Effector CD8-positive, alpha-beta T cell (primary cell): ENCODE measurements at regions not wholly inside any gene's neighbourhood (a gene's known extent, or its start where the extent isn't known, plus 50 kb on each side); places are given as distances from the start of the nearest gene placed in this dataset.
"Not testable (repeated sequence)": the region's sequence is repeated elsewhere in the genome, so short reads cannot be mapped to it uniquely, and the experiment has no call there.

Experiments used
- DNase-seq: peaks from one replicate; lab custom pipeline; 2025; lab: John Stamatoyannopoulos, UW

DNA sequence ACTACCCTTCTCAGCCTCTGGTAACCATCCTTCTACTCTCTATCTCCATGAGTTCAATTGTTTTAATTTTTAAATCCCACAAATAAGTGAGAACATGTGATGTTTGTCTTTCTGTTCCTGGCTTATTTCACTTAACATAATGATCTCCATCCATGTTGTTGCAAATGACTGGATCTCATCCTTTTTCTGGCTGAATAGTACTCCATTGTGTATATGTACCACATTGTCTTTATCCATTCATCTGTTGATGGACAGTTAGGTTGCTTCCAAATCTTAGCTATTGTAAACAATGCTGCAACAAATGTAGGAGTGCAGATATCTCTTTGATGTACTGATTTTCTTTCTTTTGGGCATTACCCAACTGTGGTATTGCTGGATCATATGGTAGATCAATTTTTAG is 103.0 kb downstream of the CARTPT start:
- not testable (repeated sequence) for DNase-seq

DNA sequence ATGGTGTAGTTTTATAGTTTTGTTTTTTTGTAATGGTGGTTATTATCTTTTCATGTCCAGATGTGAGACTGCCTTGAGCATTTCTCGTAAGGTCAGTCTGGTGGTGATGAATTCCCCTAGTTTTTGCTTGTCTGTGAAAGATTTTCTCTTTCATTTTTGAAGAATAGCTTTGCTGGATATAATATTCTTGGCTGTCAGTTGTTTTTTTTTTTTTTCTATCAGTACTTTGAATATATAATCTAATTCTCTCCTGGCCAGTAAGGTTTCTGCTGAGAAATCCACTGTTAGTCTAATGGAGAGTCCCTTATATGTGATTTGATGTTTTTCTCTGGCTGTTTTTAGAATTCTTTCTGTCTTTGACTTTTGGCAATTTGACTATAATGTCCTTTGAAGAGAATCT is 106.9 kb downstream of the CARTPT start:
- DNase-seq: no peak

DNA sequence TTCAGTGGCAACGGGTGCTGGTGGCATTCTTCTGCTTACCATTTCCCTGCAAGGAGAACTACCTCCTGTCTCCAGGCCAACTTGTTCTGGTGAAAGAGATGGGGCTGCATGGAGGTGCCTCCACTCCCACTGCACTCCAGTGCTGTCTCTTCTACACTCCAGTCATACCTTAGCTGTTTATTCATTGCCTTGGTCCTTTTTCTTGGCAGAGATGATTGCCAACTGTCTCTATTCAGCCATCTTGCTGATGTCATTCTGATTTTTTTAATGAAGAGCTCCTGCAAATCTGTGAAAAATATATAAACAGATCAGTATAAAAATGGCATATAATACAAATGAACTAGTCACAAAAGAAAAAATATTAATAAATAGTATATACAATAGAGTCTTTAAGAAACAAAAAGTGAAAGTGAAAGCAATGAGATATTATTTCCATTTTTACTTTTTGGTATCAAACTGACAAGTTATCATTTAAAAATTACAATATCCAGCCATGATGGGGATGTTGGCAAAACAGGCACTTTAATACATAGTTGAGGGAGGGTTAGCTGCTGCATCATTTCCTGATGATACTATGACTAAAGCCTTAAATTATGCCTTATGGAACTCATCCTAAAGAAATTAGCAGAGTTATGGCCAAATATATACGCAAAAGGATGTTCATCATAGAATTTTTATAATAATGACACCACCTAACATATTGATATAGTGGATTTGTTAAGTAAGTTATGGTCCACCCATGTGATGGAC is 109.4 kb downstream of the CARTPT start:
- no peak for DNase-seq

DNA sequence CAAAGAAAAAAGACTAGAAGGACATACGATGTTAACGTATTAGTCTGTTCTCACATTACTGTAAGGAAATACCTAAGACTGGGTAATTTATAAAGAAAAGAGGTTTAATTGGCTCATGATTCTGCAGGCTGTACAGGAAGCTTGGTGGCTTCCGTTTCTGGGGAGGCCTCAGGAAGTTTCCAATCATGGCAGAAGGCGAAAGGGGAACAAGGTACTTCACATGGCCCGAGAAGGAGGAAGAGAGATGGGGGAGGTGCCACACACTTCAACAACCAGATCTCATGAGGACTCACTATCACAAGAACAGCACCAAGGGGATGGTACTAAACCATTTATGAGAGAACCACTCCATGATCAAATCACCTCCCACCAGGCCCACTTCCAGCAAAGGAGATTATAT is 110.1 kb downstream of the CARTPT start:
- DNase-seq: no peak

DNA sequence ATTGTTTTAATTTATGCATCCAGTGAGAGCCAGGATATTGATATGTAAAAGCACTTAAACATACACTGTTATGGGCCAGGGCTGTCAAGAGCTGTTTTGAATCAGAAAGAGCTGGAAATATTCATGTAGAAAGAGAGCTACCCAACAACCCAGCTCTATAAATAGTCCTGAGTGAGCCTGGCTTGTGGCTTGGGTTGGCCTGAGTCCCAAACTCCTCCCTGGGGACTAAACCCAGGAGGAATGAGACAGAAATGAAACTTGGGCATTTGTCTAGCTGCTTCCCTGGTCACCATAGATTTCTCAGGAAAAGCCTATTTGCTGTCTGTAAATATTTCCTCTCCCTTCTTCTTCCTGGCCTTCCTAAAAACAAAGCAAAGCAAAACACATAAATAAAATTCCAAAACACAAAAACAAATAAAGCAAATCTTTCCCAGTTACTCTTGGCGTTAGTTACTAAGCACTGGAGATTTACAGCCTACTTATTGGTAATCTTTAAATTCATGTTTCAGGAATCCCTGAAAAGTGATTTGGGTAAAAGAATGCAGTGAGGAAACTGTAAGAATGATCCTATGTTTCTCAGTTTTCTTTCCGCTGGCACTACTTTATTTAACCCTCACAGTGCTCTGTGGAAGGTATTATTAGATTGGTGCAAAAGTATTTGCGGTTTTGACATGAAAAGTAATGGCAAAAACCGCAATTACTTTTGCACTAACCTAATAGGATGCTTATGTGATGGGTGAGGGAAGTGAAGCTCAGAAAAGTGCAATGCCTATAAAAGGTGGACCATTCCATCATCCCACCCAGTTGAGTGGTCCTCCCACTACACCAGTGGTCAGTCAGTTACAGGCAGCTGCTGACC is 111.8 kb downstream of the CARTPT start:
- no peak for DNase-seq

DNA sequence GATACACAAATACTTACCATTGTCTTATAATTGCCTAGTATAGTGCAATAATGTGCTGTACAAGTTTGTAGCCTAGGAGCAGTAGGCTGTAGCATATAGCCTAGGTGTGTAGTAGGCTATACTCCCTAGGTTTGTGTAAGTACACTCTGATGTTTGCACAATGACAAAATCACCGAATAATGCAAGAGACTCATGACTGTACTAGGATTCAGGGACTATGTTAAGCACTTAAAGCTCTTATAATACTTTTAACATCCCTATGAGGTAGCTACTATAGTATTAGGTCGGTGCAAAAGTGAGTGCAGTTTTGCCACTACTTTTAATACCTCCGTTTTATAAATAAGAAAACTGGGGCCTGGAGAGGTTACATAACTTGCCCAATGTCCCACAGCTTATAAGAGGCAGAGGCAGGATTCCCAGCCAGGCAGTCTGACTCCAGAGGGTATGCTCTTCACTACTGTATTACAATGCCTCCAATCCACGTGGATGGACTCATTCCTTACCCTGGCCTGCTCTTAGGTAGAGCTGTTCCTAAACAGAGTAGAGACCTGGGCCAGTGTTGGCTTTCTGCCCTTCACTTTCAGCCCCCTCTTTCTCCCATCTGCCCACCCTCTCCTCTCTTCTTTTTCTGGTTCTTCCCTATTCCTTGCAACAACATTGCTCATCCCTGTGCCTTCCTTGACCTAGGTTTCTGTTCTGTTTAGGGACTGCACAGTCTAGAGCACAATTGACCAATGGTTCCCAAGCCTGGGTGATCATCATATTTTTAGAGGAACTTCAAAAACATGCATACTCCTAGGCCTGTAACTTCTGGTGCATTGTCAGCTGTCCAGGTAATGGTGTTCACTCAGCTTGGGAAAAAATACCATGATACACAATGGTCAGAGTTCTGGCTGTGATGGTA is 114.0 kb downstream of the CARTPT start:
- DNase-seq: no peak

DNA sequence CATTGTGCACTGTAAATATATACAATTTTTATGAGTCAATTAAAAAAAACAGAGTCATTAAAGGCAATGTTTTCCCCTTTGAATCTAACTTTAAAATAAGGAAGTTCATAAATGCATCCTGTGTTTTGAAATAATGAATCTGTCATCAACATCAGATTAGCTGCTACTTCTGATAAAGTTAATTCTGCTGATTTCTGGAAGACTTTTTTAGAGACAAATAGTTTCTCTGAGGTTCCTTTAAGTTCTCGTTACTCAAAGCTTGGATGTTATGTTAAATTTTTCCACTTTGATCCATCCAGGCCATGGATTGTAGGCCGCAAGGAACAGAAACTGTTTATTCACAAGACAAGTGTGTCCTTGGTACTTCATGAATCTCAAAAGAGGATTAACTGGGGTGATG is 115.5 kb downstream of the CARTPT start:
- DNase-seq: no peak

DNA sequence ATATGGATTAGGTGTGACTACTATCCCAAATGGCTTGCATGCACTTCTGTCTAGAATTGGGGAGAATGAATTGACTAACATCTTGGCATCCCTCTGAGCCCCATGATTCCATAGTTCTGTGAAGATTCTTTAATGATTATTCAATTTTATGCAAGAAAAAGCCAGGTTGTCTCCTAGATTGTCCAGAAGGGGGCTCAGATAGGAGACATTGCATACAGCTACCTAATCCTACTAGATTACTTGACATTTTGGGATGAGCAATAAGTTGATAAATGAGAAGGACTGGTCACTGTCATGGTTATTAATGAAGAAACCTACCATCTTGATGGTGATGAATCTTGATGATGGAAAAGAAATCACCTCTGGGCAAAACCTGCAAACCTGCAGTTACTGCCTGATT is 117.0 kb downstream of the CARTPT start:
- no peak for DNase-seq

DNA sequence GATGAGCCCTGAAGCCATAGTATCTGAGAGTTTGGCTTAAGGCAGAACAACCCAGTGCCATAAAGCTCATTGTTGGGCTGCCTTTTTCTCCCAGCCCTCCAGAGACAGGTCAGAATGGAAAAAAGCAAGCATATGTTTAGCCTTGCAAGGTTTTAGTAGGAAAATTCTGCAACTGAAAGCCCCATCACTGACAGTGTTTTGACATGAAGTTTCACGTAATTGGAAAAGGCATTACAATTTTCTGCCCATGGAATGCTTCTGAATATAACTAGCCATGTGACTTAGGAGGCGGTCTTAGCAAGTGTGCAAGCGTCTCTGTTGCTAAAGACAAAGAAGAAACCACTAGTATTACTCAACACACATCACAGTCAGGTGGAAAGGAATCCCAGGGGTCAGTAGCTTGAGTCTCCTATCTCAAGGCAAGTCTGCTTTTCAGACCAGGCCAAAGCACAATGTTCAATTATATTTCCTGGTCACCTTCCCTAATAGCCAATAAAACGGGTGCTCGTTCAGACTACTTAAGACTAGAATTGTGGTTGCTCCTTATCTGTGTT is 117.6 kb downstream of the CARTPT start:
- no peak for DNase-seq

DNA sequence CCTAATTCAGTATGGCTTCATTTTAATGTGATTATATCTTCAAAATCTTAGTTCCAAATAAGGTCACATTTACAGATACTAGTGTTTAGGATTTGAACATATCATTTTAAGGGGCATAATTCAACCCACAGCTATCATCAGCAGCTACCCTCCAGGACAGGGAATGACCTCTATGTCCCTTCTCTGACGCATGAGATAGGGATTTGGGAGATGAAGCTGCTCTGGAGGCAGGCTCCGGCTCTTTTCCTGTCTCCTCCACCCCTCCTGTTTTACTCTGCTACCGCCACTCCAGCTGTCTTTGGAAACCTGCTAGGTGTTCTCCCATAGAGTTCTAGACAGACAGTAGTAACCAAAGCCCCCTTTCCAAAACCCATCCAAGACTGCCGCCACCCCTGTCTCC is 119.2 kb downstream of the CARTPT start:
- no peak for DNase-seq

DNA sequence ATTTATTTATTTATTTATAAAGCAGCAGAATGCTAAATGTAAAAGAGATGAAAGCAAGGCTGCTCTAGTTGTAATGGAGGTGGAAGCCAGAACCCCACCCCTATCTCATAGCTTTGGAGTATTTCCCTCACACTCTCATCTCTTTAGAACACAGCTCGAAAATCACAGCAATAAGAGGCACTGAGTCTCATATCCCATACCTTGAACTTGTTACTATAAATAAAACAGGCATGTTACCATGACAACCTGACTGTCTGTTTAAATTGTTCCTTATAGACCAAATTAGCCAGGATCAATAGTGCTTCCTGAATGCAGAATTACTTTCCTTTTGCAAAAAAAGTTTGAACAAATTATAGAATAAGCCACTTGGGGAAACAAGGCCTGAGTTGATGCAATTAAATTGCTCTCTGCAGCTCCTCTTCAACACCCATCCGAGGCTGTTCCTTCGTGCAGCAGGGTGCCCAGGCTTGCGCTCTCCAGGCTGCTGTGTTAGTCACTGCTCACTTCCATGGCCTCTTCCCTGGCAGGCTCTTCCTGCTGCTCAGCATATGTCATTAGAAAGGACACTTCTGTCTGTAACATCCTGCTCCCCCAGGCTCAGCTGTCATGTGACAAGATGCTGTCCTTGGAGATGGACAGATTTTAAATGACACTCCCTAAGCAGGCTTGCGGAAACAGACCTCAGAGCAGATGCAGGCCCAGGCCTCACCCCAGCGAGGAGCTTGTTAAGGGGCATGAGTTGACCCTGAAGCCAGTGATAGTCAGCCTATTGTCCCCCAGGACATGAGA is 120.2 kb downstream of the CARTPT start:
- DNase-seq: no peak

DNA sequence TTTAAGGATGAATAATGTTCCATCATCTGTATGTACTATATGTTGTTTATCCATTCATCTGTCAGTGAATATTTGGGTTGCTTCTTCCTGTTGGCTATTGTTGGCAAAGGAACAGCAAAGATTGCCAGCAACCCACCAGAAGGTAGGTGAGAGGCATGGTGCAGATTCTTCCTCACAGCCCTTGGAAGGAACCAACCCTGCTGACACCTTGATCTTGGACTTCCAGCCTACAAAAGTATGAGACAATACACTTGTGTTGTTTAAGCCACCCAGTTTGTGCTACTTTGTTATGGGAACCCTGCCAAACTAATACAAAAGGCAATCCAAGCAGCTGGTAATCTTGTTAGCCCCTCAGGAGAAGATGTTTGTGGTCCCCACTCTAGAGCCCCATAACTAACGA is 122.0 kb downstream of the CARTPT start:
- no peak for DNase-seq

DNA sequence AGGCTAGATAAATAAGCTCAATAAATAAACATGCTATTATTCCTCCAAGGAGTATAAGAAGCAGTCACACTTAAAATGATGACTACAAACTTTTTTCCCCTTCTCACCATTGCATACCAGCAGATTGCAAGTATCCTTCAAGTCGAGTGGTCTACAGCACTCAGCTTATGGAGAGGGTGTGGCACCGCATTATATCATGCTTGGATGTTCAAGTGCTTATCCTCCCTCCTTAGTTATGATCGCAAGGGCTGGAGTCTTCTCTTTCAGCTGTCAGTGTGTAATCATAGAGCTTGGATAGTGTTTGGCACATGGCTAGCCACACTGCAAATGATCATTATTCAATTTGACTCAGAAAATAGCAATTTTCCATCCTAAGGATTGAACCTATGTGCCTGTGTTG is 124.0 kb downstream of the CARTPT start:
- DNase-seq: no peak

DNA sequence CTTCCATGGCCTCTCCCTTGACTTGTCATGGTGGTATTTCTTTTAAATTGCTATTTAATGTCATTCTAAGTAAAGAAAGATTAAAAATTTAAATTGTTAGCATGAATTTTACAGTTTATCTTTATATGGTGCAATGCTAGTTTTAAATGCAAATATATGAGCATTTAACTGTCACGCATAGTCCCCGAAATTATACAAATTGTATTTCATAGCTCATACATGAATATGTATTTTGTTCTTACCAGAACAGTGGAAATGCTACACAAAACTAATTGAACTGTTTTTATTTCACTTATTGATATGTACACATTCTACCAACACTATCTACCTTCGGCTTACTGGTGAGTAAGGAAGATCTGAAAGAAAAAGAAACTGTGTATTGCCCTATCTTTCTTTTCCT is 125.8 kb downstream of the CARTPT start:
- no peak for DNase-seq

DNA sequence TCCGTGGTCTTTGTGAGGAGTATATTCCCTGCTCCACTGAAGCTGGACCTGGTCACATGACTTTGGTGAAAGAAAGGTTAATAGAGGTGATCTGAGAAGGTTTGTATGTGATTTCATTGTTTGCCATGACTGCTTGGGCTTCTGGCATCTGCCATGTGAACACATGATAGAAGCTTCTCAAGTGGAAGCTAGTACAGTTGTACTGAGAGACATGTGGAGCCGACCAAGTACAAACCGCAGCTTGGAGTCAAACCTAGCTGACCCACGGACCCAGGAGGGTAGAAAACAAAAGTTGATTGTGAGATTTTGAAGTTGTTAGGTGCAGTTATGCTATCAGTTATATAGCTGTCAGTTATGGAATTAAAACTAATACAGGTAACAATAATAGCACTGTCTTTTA is 140.4 kb downstream of the CARTPT start:
- no peak for DNase-seq

DNA sequence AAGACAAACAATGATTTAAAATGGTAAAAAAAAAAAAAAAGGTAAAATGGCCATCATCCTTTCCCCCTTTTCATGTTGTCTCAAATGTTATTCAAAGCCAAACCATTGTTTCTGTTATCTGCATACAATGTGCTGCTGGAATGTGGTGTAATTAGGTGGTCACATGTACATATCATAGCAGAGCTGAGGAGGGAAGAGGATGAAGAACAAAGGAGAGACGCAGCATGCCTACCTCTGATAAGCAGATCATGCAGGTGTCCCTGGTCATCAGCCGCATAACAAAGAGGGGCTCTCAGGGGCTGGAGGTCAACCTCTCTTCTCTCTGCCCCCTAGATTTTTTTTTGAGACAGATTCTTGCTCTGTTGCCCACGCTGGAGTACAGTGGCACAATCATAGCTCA is 141.0 kb downstream of the CARTPT start:
- no peak for DNase-seq

DNA sequence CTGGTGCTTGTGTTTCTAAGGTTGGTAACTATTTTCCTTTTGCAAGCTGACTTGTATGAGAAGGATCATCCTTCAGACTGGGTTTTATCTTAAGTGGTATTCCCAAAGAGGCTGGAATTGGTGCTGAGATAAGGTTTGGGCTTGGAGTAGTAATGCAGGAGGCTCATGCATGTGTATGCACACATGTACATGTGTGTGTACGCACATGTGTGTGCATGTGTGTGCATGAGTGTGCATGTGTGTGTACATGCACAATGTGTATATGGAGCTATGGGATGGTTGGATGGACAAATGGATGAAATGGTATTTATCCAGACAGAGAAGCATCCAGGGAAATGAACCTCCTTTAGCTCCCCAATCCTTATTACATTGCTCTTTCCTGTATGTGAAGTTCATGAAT is 142.6 kb downstream of the CARTPT start:
- no peak for DNase-seq

DNA sequence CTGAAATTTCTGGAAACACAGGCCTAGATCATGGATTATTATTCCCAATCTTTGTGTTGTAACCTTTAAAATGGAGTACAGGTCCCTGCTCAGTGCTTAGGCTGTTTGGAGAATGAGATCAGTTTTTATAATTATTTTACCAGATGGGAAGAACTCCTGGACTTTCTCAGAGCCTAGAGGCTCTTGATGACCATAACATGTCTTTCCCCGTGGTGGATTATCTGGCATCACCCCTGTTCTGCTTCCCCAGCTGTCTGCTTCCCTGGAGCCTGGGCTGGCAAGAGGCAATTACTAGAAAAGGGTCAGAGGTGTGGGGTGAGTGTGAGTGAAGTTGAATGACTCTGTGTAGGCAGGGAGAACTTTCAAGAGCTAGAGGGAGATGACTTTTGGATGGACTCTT is 143.0 kb downstream of the CARTPT start:
- no peak for DNase-seq

DNA sequence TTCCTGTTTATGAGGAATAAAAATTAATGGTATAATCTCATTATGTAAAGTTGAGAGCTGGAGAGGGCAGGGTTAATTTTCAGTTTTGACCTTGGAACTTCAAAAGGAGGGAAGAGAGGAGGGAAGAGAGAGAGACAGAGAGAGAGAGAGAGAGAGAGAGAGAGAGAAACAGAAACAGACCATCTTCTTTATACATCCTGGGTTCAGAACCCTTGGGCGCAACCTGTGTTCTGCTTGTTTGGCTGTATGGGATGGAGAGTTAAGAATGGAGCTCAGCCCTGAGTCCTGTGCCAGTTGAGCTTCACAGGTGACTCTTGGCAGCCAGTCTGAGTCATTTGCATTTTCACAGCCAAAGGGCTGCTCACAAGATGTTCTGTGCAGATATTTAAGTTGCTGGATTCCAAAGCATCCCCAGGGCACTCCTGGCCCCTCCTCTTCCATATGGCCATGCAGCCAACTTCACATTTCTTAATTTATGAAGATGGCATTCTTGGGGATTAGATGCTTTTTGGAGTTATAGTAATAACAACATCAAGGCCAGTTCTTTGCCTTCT is 143.5 kb downstream of the CARTPT start:
- DNase-seq: no peak

DNA sequence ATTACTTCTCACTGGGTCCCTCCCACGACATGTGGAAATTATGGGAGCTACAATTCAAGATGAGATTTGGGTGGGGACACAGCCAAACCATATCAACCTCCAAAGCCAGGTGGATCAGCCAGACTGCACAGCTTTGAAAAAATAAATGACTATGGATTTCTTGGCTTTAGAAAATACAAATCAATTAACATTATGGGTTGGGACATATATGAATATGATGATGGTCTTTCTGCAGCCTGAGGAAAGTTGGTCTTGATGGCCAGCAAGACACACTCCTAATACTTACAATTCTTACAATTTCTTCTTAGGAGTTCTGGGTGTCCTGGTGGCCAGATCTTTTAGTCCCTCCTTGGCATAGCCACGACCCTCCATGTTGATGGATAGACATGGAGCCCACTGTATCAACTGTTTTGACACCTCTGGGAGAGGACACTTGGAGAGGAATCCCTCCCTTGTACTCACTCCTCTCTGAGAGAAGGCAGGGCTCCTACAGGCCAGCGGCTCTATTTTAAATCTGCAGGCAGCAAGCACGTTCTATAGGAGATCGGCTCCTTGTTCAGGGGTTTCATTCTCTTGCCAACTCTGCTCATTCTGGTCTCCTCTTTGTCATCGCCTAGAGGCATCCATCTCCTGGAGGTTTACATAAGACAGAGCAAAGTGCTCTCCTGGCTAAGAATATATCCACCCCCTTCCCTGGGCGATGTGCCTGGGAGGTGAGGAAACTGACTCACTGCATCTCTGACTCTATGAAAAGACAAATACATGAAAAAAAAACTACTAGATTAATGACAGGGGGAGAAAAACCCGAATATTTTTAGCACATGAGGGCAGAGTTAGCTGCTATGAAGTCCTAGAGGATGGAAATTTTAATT is 145.9 kb downstream of the CARTPT start:
- DNase-seq: no peak
